Suprapubic skin (tissue), 3 donors: ENCODE measurements at regions not wholly inside any gene's neighbourhood (a gene's known extent, or its start where the extent isn't known, plus 50 kb on each side); places are given as distances from the start of the nearest gene placed in this dataset.

Experiments used
- CTCF ChIP-seq, 2 donors: fragments of 200-600 bp in 1 of 2; fragments of 450-650 bp in 1 of 2; sonication (generic) in 1 of 2; IDR thresholded peaks; one replicate each; pipeline ENCODE4 v1.5.1; 2016 to 2019; ENCODE audit warnings: antibody characterized with exemption in 2 of 2, mild to moderate bottlenecking in 1 of 2, moderate library complexity in 1 of 2
- POLR2AphosphoS5 ChIP-seq, 3 donors: sonication (generic); formaldehyde crosslinking; IDR thresholded peaks; one replicate each; pipeline ENCODE4 v1.6.1; 2017; ENCODE audit warnings: antibody characterized with exemption in 3 of 3

GRCh38 chr15:36067483-36068274 lies 511.7 kb upstream of the CDIN1 start:
- TF ChIP-seq CTCF (IDR thresholded peaks at IDR 0.05) = no peak
- TF ChIP-seq POLR2AphosphoS5 (IDR thresholded peaks at IDR 0.05) = no peak
